ENCODE measurements at regions not wholly inside any gene's neighbourhood (a gene's known extent, or its start where the extent isn't known, plus 50 kb on each side); places are given as distances from the start of the nearest gene placed in this dataset.
A peak's percentile ranks its signal among the peaks of the same experiment; 100 is the strongest.

DNA sequence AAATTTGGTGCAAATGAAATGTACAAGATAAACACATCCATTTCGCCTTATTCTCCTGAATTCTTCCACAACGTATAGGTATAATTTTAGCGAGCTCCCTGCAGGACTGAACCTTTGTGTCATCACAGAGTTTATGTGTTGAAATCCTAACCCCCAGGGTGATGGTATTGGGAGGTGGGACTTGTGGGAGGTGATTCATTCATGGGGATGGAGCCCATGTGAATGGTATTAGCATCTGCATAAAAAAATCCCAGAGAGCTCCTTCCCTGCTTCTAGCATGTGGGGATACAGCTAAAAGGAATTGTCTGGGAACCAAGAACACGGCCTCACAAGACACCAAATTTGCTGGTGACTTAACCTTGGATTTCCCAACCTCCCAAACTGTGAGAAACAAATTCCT, 741.4 kb upstream of the VSTM2A start:
- no peak overlapping the region for H3K18ac ChIP-seq (ENCODE audit: extremely low read depth, low read length)
- H4K5ac ChIP-seq (ENCODE audit: insufficient read length, low read depth, low read length), result no peak overlapping the region
- H2AK5ac ChIP-seq (ENCODE audit: low read depth, low read length), result no peak overlapping the region
- FAIRE-seq (no peak), DNase-seq (ENCODE audit: low read depth in 1 of 2, low spot score in 2 of 2) (no peak)
- H3K27me3 ChIP-seq (replicated peaks in 1 of 4; ENCODE audit: control insufficient read depth in 3 of 4, extremely low read depth in 1 of 4, insufficient read depth in 3 of 4, low read length in 3 of 4), result no peaks in the 10 kb centered on the region
- H4K20me1 ChIP-seq (replicated peaks in 1 of 2; ENCODE audit: control insufficient read depth in 1 of 2, insufficient read depth in 2 of 2, low read length in 2 of 2), result no peaks in the 10 kb centered on the region
- 80% methylated on average over 4 of the region's 4 CpGs; no CpG with 5 or more reads in 1 of the 2 experiments for WGBS, 2 experiments (ENCODE audit: extremely low coverage in 1 of 2, insufficient coverage in 1 of 2, insufficient read length in 1 of 2, insufficient replicate concordance in 2 of 2, low coverage in 1 of 2, low lambda C conversion rate in 2 of 2, missing lambda C conversion rate in 1 of 2)
- no peaks in the 10 kb centered on the region for H3K79me2 ChIP-seq (ENCODE audit: control insufficient read depth in 1 of 2, insufficient read depth in 2 of 2, low read length in 2 of 2)
- peak overlapping the region; percentile 39; the same call in 1 of the 2 replicates for H2AFZ ChIP-seq (ENCODE audit: low read length)
- no peaks in the 10 kb centered on the region; a peak in 1 of 7 replicates for H3K4me1 ChIP-seq (replicated peaks in 1 of 4; ENCODE audit: control insufficient read depth in 3 of 4, insufficient read depth in 4 of 4, low read length in 3 of 4)
- ChIA-PET POLR2A (ENCODE audit: partially characterized antibody) (no interaction called here), CTCF (ENCODE audit: partially characterized antibody) (no interaction called here)
- no peaks in the 10 kb centered on the region for H3K9me3 ChIP-seq (ENCODE audit: insufficient read depth in 2 of 2, low read depth in 1 of 2, low read length in 1 of 2)
- no peak overlapping the region for H2BK5ac ChIP-seq (ENCODE audit: low read depth, low read length)
- H2BK12ac ChIP-seq (ENCODE audit: low read depth, low read length), result no peak overlapping the region
- H3K79me1 ChIP-seq (ENCODE audit: low read depth, low read length), result no peaks in the 10 kb centered on the region
- no peak overlapping the region for H2BK15ac ChIP-seq (ENCODE audit: low read length)
- H2BK120ac ChIP-seq (replicated peaks; ENCODE audit: low read depth, low read length), result no peak overlapping the region
- H3K23ac ChIP-seq (ENCODE audit: insufficient read length), result no peak overlapping the region
- no peaks in the 10 kb centered on the region for H3K23me2 ChIP-seq (ENCODE audit: low read depth, low read length)
- H3K14ac ChIP-seq (ENCODE audit: insufficient read length), result no peak overlapping the region
- H3K4me3 ChIP-seq (ENCODE audit: extremely low read depth in 1 of 4, insufficient read depth in 2 of 4, low read depth in 3 of 4, low read length in 4 of 4), result no peak overlapping the region
- H3K4ac ChIP-seq (replicated peaks; ENCODE audit: insufficient read length, low read depth, low read length), result no peak overlapping the region
- no peak overlapping the region for H4K91ac ChIP-seq (replicated peaks; ENCODE audit: insufficient read length, low read length)
- no peak overlapping the region for H3K9ac ChIP-seq (replicated peaks in 1 of 4; ENCODE audit: extremely low read depth in 1 of 4, low read depth in 3 of 4, low read length in 3 of 4)
- H2BK20ac ChIP-seq (ENCODE audit: low read length), result no peak overlapping the region
- no peak overlapping the region for H3K27ac ChIP-seq (ENCODE audit: low read depth, low read length)
- no peak overlapping the region for H4K8ac ChIP-seq (ENCODE audit: extremely low read depth, insufficient read depth, low read length)
- no peaks in the 10 kb centered on the region for H3K36me3 ChIP-seq (ENCODE audit: control insufficient read depth in 2 of 4, insufficient read depth in 4 of 4, low read length in 3 of 4)
- no peak overlapping the region for H3K56ac ChIP-seq (replicated peaks; ENCODE audit: insufficient read length, low read depth, low read length)
- H3K4me2 ChIP-seq (ENCODE audit: insufficient read depth in 1 of 2, low read depth in 2 of 2, low read length in 2 of 2), result no peak overlapping the region
- TF ChIP-seq GABPA (IDR thresholded peaks at IDR 0.05; ENCODE audit: borderline replicate concordance, insufficient read depth, low read length), result no peak
- TF ChIP-seq CREB1 (IDR thresholded peaks at IDR 0.05), result no peak
- TF ChIP-seq, protein P1, sequence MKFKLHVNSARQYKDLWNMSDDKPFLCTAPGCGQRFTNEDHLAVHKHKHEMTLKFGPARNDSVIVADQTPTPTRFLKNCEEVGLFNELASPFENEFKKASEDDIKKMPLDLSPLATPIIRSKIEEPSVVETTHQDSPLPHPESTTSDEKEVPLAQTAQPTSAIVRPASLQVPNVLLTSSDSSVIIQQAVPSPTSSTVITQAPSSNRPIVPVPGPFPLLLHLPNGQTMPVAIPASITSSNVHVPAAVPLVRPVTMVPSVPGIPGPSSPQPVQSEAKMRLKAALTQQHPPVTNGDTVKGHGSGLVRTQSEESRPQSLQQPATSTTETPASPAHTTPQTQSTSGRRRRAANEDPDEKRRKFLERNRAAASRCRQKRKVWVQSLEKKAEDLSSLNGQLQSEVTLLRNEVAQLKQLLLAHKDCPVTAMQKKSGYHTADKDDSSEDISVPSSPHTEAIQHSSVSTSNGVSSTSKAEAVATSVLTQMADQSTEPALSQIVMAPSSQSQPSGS (IDR thresholded peaks at IDR 0.05; ENCODE audit: low read length), result no peak
- TF ChIP-seq KDM5A (IDR thresholded peaks at IDR 0.05; ENCODE audit: low read length), result no peak
- TF ChIP-seq NRF1 (IDR thresholded peaks at IDR 0.05; ENCODE audit: low read depth, low read length), result no peak
- no peak for TF ChIP-seq SIX5 (IDR thresholded peaks at IDR 0.05; ENCODE audit: low read depth, low read length)
- TF ChIP-seq SAP30 (IDR thresholded peaks at IDR 0.05; ENCODE audit: insufficient read depth, insufficient replicate concordance, low read length), result no peak
- no peak for TF ChIP-seq RAD21 (IDR thresholded peaks at IDR 0.05 in 1 of 2, conservative IDR thresholded peaks at IDR 0.05 in 1 of 2; ENCODE audit: low read depth in 2 of 2, low read length in 2 of 2)
- no peak for TF ChIP-seq FOSL1 (IDR thresholded peaks at IDR 0.05; ENCODE audit: insufficient read depth, low read depth, low read length)
- TF ChIP-seq, protein P2, sequence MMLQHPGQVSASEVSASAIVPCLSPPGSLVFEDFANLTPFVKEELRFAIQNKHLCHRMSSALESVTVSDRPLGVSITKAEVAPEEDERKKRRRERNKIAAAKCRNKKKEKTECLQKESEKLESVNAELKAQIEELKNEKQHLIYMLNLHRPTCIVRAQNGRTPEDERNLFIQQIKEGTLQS (IDR thresholded peaks at IDR 0.05; ENCODE audit: insufficient read depth, low read depth, low read length), result no peak
- TF ChIP-seq CBX5 (IDR thresholded peaks at IDR 0.05; ENCODE audit: low read depth, low read length), result no peak
- TF ChIP-seq POLR2AphosphoS5 (IDR thresholded peaks at IDR 0.05; ENCODE audit: low read depth, low read length), result no peak
- TF ChIP-seq SUZ12 (IDR thresholded peaks at IDR 0.05; ENCODE audit: low read length), result no peak

All from H1 (cell line).